ENCODE measurements at regions not wholly inside any gene's neighbourhood (a gene's known extent, or its start where the extent isn't known, plus 50 kb on each side); places are given as distances from the start of the nearest gene placed in this dataset.

GRCh38 chr3:178170698-178171535, 365.3 kb upstream of the KCNMB2 start:
- Histone ChIP-seq H3K4me2 (ENCODE audit: low read length) (peak overlapping the region; percentile 13), H3K27ac (peak overlapping the region; percentile 76), H2AFZ (peak overlapping the region; percentile 25), H3K4me1 (peaks cover 7% of the 10 kb centered on the region), H3K4me3 (ENCODE audit: low read depth, low read length) (no peak overlapping the region), H3K9me3 (ENCODE audit: control insufficient read depth, low read length) (no peaks in the 10 kb centered on the region), H3K36me3 (ENCODE audit: control insufficient read depth, insufficient read depth, low read length) (no peaks in the 10 kb centered on the region), H3K9ac (no peak overlapping the region), H3K27me3 (ENCODE audit: control insufficient read depth, insufficient read depth, low read length) (no peaks in the 10 kb centered on the region), H3K79me2 (no peaks in the 10 kb centered on the region)
- no peak for TF ChIP-seq CTCF (IDR thresholded peaks at IDR 0.05)

- H3K36me3 ChIP-seq (ENCODE audit: control insufficient read depth, insufficient read depth, low read length) = no peaks in the 10 kb centered on the region
- H3K79me2 ChIP-seq = no peaks in the 10 kb centered on the region
- peak overlapping the region; percentile 21 for H3K27ac ChIP-seq
- H3K4me1 ChIP-seq = peaks cover 7% of the 10 kb centered on the region
- H3K27me3 ChIP-seq (ENCODE audit: control insufficient read depth, insufficient read depth, low read length) = no peaks in the 10 kb centered on the region
- H2AFZ ChIP-seq = no peak overlapping the region
- no peak overlapping the region for H3K4me2 ChIP-seq (ENCODE audit: low read length)
- H3K9ac ChIP-seq = no peak overlapping the region
- H3K9me3 ChIP-seq (ENCODE audit: control insufficient read depth, low read length) = no peaks in the 10 kb centered on the region
- TF ChIP-seq CTCF (IDR thresholded peaks at IDR 0.05) = no peak
- H3K4me3 ChIP-seq (ENCODE audit: low read depth, low read length) = no peak overlapping the region
Observed at GRCh38 chr3:178172121-178172520, 364.1 kb upstream of the KCNMB2 start.

GRCh38 chr3:178174201-178174915, 361.9 kb upstream of the KCNMB2 start:
- Histone ChIP-seq H3K27me3 (ENCODE audit: control insufficient read depth, insufficient read depth, low read length) (no peaks in the 10 kb centered on the region), H3K27ac (no peak overlapping the region), H3K9me3 (ENCODE audit: control insufficient read depth, low read length) (no peaks in the 10 kb centered on the region), H3K4me2 (ENCODE audit: low read length) (no peak overlapping the region), H3K36me3 (ENCODE audit: control insufficient read depth, insufficient read depth, low read length) (no peaks in the 10 kb centered on the region), H3K79me2 (no peaks in the 10 kb centered on the region), H3K4me3 (ENCODE audit: low read depth, low read length) (no peak overlapping the region), H2AFZ (no peak overlapping the region), H3K4me1 (peaks cover 7% of the 10 kb centered on the region), H3K9ac (no peak overlapping the region)
- TF ChIP-seq CTCF (IDR thresholded peaks at IDR 0.05) = no peak

GRCh38 chr3:178181088-178181487, 355.1 kb upstream of the KCNMB2 start:
- H3K9me3 ChIP-seq (ENCODE audit: control insufficient read depth, low read length) = no peaks in the 10 kb centered on the region
- H3K4me1 ChIP-seq = peaks cover 20% of the 10 kb centered on the region
- no peak overlapping the region for H3K9ac ChIP-seq
- no peak for TF ChIP-seq CTCF (IDR thresholded peaks at IDR 0.05)
- no peaks in the 10 kb centered on the region for H3K79me2 ChIP-seq
- no peaks in the 10 kb centered on the region for H3K27me3 ChIP-seq (ENCODE audit: control insufficient read depth, insufficient read depth, low read length)
- no peak overlapping the region for H3K4me3 ChIP-seq (ENCODE audit: low read depth, low read length)
- H2AFZ ChIP-seq = no peak overlapping the region
- H3K4me2 ChIP-seq (ENCODE audit: low read length) = no peak overlapping the region
- no peaks in the 10 kb centered on the region for H3K36me3 ChIP-seq (ENCODE audit: control insufficient read depth, insufficient read depth, low read length)
- peak overlapping the region; percentile 91 for H3K27ac ChIP-seq
